LNCAP (cell line): ENCODE measurements at regions not wholly inside any gene's neighbourhood (a gene's known extent, or its start where the extent isn't known, plus 50 kb on each side); places are given as distances from the start of the nearest gene placed in this dataset.

Experiments used
- TF ChIP-seq, protein P1 (sequence below): fragments of 450-650 bp; IDR thresholded peaks from 2 replicates; pipeline ENCODE4 v1.5.1; 2017; ENCODE audit warnings: mild to moderate bottlenecking

DNA sequence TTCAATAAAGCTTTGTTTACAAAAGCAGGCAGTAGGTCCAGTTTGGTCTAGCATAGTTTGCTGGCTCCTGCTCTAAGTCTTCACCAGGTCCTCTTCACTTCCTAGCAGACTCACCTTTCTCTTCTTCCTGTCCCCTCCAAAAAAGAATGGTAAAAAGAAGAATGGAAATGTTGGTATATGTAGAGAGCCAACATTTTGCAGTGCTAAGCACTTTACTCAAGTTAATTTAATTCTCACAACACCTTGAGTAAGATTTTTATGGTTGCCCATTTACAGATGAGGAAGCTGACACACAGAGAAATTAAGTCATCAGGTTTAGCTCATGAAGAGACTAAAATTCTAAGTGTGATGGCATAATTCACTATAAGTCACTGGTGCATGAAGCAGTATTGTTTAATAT is 230.1 kb upstream of the PRICKLE2 start:
- TF ChIP-seq, protein P1, sequence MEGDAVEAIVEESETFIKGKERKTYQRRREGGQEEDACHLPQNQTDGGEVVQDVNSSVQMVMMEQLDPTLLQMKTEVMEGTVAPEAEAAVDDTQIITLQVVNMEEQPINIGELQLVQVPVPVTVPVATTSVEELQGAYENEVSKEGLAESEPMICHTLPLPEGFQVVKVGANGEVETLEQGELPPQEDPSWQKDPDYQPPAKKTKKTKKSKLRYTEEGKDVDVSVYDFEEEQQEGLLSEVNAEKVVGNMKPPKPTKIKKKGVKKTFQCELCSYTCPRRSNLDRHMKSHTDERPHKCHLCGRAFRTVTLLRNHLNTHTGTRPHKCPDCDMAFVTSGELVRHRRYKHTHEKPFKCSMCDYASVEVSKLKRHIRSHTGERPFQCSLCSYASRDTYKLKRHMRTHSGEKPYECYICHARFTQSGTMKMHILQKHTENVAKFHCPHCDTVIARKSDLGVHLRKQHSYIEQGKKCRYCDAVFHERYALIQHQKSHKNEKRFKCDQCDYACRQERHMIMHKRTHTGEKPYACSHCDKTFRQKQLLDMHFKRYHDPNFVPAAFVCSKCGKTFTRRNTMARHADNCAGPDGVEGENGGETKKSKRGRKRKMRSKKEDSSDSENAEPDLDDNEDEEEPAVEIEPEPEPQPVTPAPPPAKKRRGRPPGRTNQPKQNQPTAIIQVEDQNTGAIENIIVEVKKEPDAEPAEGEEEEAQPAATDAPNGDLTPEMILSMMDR, result no peak

GRCh38 chr3:64454768-64455167 is 229.5 kb upstream of the PRICKLE2 start:
- TF ChIP-seq, protein P1, result no peak

DNA sequence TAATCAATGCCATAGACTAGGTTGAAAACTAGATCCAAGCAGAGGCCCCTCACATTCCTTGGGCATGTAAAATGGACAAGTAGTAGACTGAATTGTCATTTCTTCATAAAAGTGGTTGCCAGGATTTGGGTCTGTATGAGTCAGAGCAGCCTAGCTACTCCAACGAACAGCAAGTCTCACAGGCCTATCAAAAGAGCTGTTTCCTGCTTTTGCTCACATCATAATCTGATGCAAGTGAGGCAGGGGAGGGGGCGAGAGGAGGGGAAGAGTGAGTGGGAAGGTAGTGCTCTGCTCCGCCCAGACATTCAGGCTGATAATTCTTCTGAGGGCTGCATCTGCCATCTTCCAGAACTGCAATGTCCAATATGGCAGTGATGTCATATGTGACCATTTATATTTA is 228.9 kb upstream of the PRICKLE2 start:
- TF ChIP-seq, protein P1, result no peak

GRCh38 chr3:64451283-64452012 is 226.2 kb upstream of the PRICKLE2 start:
- TF ChIP-seq, protein P1, result no peak

- TF ChIP-seq, protein P1, result no peak
These were observed 225.2 kb upstream of the PRICKLE2 start for GRCh38 chr3:64450396-64450956.

DNA sequence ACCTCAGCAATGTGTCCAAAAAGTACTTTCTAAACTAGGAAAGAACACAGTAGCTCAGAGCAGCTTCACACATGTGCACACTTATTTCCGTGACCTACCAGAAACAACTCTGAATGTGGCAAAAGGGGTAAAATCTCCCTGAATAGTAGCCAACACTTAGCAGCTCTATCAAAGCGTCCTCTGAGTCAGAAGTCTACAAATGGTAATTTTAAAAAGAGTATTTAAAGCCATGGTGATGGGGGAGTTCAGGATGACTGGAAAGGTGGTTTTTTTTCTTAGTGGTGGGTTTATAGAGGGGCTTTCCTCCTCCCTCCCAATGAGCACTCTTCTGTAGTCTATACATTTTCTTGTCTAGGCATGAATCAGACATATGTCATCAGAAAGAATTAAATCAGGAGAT is 223.8 kb upstream of the PRICKLE2 start:
- TF ChIP-seq, protein P1, result no peak

DNA sequence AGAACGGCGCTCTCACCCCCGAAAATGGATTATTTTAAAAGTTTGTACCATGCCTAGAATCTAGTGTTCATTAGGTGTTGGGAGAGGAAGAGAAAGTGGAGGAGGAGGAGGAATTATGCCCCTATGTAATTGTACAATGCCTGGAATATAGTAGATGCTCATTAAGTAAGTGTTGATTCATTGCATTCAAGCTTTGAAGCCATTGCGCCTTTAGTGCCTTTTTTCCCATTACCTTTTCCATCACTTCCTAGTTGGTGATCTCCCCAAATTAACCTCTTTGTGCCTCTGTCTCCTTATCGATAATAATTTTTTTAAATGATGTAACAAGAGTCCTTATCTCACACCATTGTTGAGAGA is 220.7 kb upstream of the PRICKLE2 start:
- TF ChIP-seq, protein P1, result no peak
